ENCODE measurements at regions not wholly inside any gene's neighbourhood (a gene's known extent, or its start where the extent isn't known, plus 50 kb on each side); places are given as distances from the start of the nearest gene placed in this dataset.

DNA sequence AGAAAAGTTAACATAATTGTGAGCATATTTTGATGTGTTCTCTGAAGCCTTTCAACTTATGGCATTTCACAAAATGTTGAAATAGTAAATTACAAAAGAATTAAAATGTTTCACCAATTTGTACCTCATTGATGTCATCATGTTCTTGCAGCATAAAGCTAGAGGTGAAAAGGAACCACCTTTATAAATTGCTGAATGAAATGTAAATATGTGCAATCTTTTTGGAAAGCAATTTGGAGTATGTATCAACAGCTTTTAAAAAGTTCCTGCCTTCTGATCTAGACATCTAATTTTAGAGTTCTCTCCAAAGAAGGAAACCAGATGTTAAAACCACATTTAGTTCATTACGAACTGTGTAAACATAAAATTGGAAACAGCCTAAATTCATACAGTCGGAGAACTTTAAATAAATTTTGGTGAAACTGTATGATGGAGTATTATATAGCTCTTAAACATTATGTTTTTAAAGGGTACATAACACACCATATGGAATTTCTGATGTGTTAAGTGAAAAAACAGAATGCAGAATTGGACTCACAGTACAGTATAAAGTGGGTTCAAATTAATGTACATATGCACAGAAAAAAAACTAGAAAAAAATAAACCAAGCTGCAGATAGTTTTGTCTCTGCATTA lies 311.2 kb upstream of the NAALADL2 start:
- TF ChIP-seq, protein P1, sequence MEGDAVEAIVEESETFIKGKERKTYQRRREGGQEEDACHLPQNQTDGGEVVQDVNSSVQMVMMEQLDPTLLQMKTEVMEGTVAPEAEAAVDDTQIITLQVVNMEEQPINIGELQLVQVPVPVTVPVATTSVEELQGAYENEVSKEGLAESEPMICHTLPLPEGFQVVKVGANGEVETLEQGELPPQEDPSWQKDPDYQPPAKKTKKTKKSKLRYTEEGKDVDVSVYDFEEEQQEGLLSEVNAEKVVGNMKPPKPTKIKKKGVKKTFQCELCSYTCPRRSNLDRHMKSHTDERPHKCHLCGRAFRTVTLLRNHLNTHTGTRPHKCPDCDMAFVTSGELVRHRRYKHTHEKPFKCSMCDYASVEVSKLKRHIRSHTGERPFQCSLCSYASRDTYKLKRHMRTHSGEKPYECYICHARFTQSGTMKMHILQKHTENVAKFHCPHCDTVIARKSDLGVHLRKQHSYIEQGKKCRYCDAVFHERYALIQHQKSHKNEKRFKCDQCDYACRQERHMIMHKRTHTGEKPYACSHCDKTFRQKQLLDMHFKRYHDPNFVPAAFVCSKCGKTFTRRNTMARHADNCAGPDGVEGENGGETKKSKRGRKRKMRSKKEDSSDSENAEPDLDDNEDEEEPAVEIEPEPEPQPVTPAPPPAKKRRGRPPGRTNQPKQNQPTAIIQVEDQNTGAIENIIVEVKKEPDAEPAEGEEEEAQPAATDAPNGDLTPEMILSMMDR (IDR thresholded peaks at IDR 0.05): no peak
- TF ChIP-seq POLR2A (IDR thresholded peaks at IDR 0.05): no peak

Measured in body of pancreas (tissue), 4 donors.